IMR-90 (cell line): ENCODE measurements at regions not wholly inside any gene's neighbourhood (a gene's known extent, or its start where the extent isn't known, plus 50 kb on each side); places are given as distances from the start of the nearest gene placed in this dataset.

Experiments used
- ATAC-seq: fragments of 200-7000 bp; cut with Tn5 transposase; 2 replicates; pipeline ENCODE4 v1.9.1; 2020; ENCODE audit warnings: low read depth, mild to moderate bottlenecking, moderate library complexity
- BruUV-seq: library from RNA; stranded (reverse); fragments of 400-500 nt; replicated peaks from 2 replicates; lab custom pipeline; 2021; lab: Mats Ljungman, UMichigan
- CTCF ChIA-PET: fragments of 300-600 bp; formaldehyde crosslinking; extraction: SDS; loops from one replicate; lab custom pipeline; 2021; ENCODE audit warnings: antibody characterized with exemption; lab: Yijun Ruan, JAX
- POLR2A ChIA-PET: fragments of 300-600 bp; sonication (Branson Sonifier 250); formaldehyde crosslinking; loops from one replicate; lab custom pipeline; 2022; ENCODE audit warnings: antibody characterized with exemption; ENCODE audit not compliant: unreplicated experiment; lab: Charles Lee
- DNase-seq: peaks from one replicate; pipeline ENCODE4 v3.0.0; 2013
- H2AFZ ChIP-seq: replicated peaks from 2 replicates; pipeline ENCODE3; 2013; ENCODE audit warnings: low read length, mild to moderate bottlenecking; ENCODE audit not compliant: poor library complexity
- H2AK5ac ChIP-seq: 2 replicates; pipeline ENCODE4 v1.6.1; 2013; ENCODE audit warnings: low read depth, low read length, inconsistent platforms
- H2AK9ac ChIP-seq: replicated peaks from 2 replicates; pipeline ENCODE3; 2013; ENCODE audit warnings: mild to moderate bottlenecking, low read depth, low read length, moderate library complexity; ENCODE audit not compliant: poor library complexity
- H2BK120ac ChIP-seq: 2 replicates; pipeline ENCODE4 v1.6.1; 2013; ENCODE audit warnings: low read depth, low read length, inconsistent platforms
- H2BK15ac ChIP-seq: 3 replicates; pipeline ENCODE4 v1.6.1; 2013; ENCODE audit warnings: low read depth, low read length, inconsistent platforms
- H2BK20ac ChIP-seq: 2 replicates; pipeline ENCODE4 v1.6.1; 2013; ENCODE audit warnings: low read depth, mild to moderate bottlenecking, inconsistent platforms, low read length, moderate library complexity
- H2BK5ac ChIP-seq: 2 replicates; pipeline ENCODE4 v1.6.1; 2013; ENCODE audit warnings: mild to moderate bottlenecking, low read depth, low read length, inconsistent platforms; ENCODE audit not compliant: poor library complexity, severe bottlenecking
- H3K14ac ChIP-seq: replicated peaks from 2 replicates; pipeline ENCODE4 v1.6.1; 2013; ENCODE audit warnings: low read depth, low read length, inconsistent platforms
- H3K18ac ChIP-seq: 2 replicates; pipeline ENCODE4 v1.6.1; 2013; ENCODE audit warnings: low read depth, low read length, control low read depth
- H3K23ac ChIP-seq: 2 replicates; pipeline ENCODE4 v1.6.1; 2013; ENCODE audit warnings: low read depth, low read length, inconsistent platforms
- H3K27ac ChIP-seq: 2 replicates; pipeline ENCODE4 v1.5.1; 2013; ENCODE audit warnings: mild to moderate bottlenecking, control low read depth, low read length; ENCODE audit not compliant: insufficient read depth
- H3K27me3 ChIP-seq: 2 replicates; pipeline ENCODE4 v1.6.1; 2013; ENCODE audit warnings: low read length; ENCODE audit not compliant: control insufficient read depth, insufficient read depth
- H3K36me3 ChIP-seq: 2 replicates; pipeline ENCODE4 v1.6.1; 2013; ENCODE audit warnings: low read length, mixed read lengths; ENCODE audit not compliant: control insufficient read depth, insufficient read depth
- H3K4ac ChIP-seq: 2 replicates; pipeline ENCODE4 v1.6.1; 2013; ENCODE audit warnings: low read depth, low read length, inconsistent platforms
- H3K4me1 ChIP-seq: 2 replicates; pipeline ENCODE4 v1.6.1; 2013; ENCODE audit warnings: low read length, mixed read lengths; ENCODE audit not compliant: control insufficient read depth, insufficient read depth
- H3K4me2 ChIP-seq: 2 replicates; pipeline ENCODE4 v1.6.1; 2013; ENCODE audit warnings: low read depth, mild to moderate bottlenecking, control low read depth, low read length, moderate library complexity
- H3K4me3 ChIP-seq: 2 replicates; pipeline ENCODE4 v1.5.1; 2013; ENCODE audit warnings: low read depth, mild to moderate bottlenecking, control low read depth, low read length, moderate library complexity; ENCODE audit not compliant: insufficient read depth
- H3K56ac ChIP-seq: 2 replicates; pipeline ENCODE4 v1.6.1; 2013; ENCODE audit warnings: low read length, inconsistent platforms; ENCODE audit not compliant: insufficient read depth; ENCODE audit errors: extremely low read depth
- H3K79me1 ChIP-seq, 2 experiments: 2 replicates each; pipeline ENCODE4 v1.6.1; 2013; ENCODE audit warnings: low read length in 2 of 2, inconsistent platforms in 1 of 2, low read depth in 1 of 2
- H3K9ac ChIP-seq: 2 replicates; pipeline ENCODE4 v1.6.1; 2013; ENCODE audit warnings: low read depth, low read length, control low read depth
- H3K9me1 ChIP-seq: 2 replicates; pipeline ENCODE4 v1.6.1; 2013; ENCODE audit warnings: low read length, inconsistent platforms; ENCODE audit not compliant: insufficient read depth
- H3K9me3 ChIP-seq: 2 replicates; pipeline ENCODE4 v1.6.1; 2013; ENCODE audit warnings: low read length; ENCODE audit not compliant: control insufficient read depth, insufficient read depth
- H4K20me1 ChIP-seq: 2 replicates; pipeline ENCODE4 v1.6.1; 2013; ENCODE audit warnings: low read length, inconsistent platforms; ENCODE audit not compliant: insufficient read depth
- H4K5ac ChIP-seq: 2 replicates; pipeline ENCODE4 v1.6.1; 2013; ENCODE audit warnings: mild to moderate bottlenecking, low read depth, low read length, control low read depth
- H4K8ac ChIP-seq, 2 experiments: 2 replicates each; pipeline ENCODE4 v1.6.1; 2013; ENCODE audit warnings: low read depth in 2 of 2, low read length in 2 of 2, control low read depth in 1 of 2, inconsistent platforms in 1 of 2
- H4K91ac ChIP-seq: 2 replicates; pipeline ENCODE4 v1.6.1; 2013; ENCODE audit warnings: low read depth, low read length, inconsistent platforms; ENCODE audit not compliant: insufficient read depth
- BHLHE40 ChIP-seq: fragments of 150-350 bp; IDR thresholded peaks from 2 replicates; pipeline ENCODE4 v1.6.1; 2016; ENCODE audit warnings: mild to moderate bottlenecking, low read depth, low read length
- CEBPB ChIP-seq: IDR thresholded peaks from 2 replicates; pipeline ENCODE4 v1.6.1; 2012; ENCODE audit warnings: low read depth, low read length, improper control_type of control experiment
- CHD1 ChIP-seq: IDR thresholded peaks from 2 replicates; pipeline ENCODE4 v1.6.1; 2012; ENCODE audit warnings: low read depth, low read length, improper control_type of control experiment
- POLR2A ChIP-seq: IDR thresholded peaks from 2 replicates; pipeline ENCODE4 v1.6.1; 2012; ENCODE audit warnings: mild to moderate bottlenecking, low read depth, low read length
- RCOR1 ChIP-seq: IDR thresholded peaks from 2 replicates; pipeline ENCODE4 v1.6.1; 2012; ENCODE audit warnings: mild to moderate bottlenecking, low read length, improper control_type of control experiment; ENCODE audit not compliant: insufficient replicate concordance
- RFX5 ChIP-seq: IDR thresholded peaks from 2 replicates; pipeline ENCODE4 v1.8.0; 2012; ENCODE audit warnings: low read depth, mild to moderate bottlenecking, low read length, moderate library complexity
- WGBS, 2 experiments: methylation state at CpG; one replicate each; pipeline versions ENCODE4 v1.1.5 to v1.1.7; 2013; ENCODE audit warnings: missing lambda C conversion rate in 2 of 2; ENCODE audit not compliant: insufficient read length in 1 of 2; ENCODE audit errors: extremely low coverage in 2 of 2; 5-methylcytosine and 5-hydroxymethylcytosine counted together
- dilution Hi-C: fragments of 300-500 bp; cut with HindIII; formaldehyde crosslinking; loops from one replicate; pipeline ENCODE4 v1.14.3; 2018; ENCODE audit warnings: low sequenced_read_pairs; ENCODE audit not compliant: unreplicated experiment
- in situ Hi-C: fragments of 300-500 bp; cut with MboI; formaldehyde crosslinking; loops from 3 replicates; pipeline ENCODE4 v1.14.3; 2019; ENCODE audit warnings: low sequenced_read_pairs, inconsistent platforms, mixed read lengths
- intact Hi-C: fragments of 100-400 bp; cut with micrococcal nuclease; formaldehyde crosslinking; loops from 2 replicates; pipeline ENCODE4 v1.10.0; 2022
- TF ChIP-seq, protein P1 (sequence below): conservative IDR thresholded peaks from 2 replicates; pipeline ENCODE4 v1.5.1; 2012; ENCODE audit warnings: mild to moderate bottlenecking, low read depth, low read length, improper control_type of control experiment
- TF ChIP-seq, protein P2 (sequence below): fragments of 150-350 bp; IDR thresholded peaks from 2 replicates; pipeline ENCODE4 v1.6.1; 2017; ENCODE audit warnings: mild to moderate bottlenecking, antibody characterized with exemption, low read length, low read depth
- TF ChIP-seq, protein P3 (sequence below): fragments of 150-350 bp; IDR thresholded peaks from 2 replicates; pipeline ENCODE4 v1.6.1; 2016; ENCODE audit warnings: low read depth, mild to moderate bottlenecking, low read length, moderate library complexity, borderline replicate concordance

DNA sequence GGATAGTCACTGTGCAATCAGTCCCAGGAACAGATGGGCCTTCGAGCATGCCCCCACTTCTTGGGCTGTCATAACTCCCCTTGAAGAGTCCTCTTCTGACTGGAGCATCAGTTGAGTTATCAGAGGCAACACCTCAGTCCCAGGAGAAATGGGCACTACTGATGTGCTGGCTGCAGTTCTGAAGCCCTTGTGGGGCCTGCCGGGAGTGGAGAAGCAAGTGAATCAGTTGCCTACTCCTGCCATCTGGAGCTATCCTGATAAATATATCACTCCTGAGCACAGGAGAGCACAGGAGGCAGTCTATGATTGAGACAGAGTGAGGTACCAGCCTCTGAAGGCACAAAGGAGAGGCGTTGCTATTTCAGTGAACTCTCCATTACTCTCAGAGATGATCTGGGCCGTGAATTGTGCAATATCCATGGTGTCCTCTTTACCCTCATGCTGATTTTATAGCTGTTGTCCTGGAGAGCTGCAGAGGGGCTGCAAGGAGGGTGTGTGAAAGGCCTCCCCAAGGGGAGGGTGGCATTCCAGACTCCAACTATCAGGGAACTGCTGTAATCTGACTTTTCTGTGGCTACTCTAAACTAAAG is 344.2 kb upstream of the ROPN1 start:
- no peaks in the 10 kb centered on the region for H3K4me1 ChIP-seq
- no peak overlapping the region for H2BK15ac ChIP-seq
- DNase-seq (no peak), ATAC-seq (no peak)
- H3K36me3 ChIP-seq: no peaks in the 10 kb centered on the region; the same call in 1 of the 2 replicates
- H4K5ac ChIP-seq: no peak overlapping the region
- H2BK120ac ChIP-seq: no peak overlapping the region
- H4K20me1 ChIP-seq: no peaks in the 10 kb centered on the region
- dilution Hi-C loops (no loop called here), in situ Hi-C loops (no loop called here), intact Hi-C loops (no loop called here)
- no peak overlapping the region for H3K4ac ChIP-seq
- H3K27me3 ChIP-seq: peaks cover 1% of the 10 kb centered on the region; the same call in 1 of the 2 replicates
- H3K79me1 ChIP-seq: no peaks in the 10 kb centered on the region
- no peak overlapping the region for H3K14ac ChIP-seq
- H3K23ac ChIP-seq: no peak overlapping the region
- no peak for TF ChIP-seq RCOR1
- no peak for TF ChIP-seq POLR2A
- TF ChIP-seq CHD1: no peak
- TF ChIP-seq, protein P1, sequence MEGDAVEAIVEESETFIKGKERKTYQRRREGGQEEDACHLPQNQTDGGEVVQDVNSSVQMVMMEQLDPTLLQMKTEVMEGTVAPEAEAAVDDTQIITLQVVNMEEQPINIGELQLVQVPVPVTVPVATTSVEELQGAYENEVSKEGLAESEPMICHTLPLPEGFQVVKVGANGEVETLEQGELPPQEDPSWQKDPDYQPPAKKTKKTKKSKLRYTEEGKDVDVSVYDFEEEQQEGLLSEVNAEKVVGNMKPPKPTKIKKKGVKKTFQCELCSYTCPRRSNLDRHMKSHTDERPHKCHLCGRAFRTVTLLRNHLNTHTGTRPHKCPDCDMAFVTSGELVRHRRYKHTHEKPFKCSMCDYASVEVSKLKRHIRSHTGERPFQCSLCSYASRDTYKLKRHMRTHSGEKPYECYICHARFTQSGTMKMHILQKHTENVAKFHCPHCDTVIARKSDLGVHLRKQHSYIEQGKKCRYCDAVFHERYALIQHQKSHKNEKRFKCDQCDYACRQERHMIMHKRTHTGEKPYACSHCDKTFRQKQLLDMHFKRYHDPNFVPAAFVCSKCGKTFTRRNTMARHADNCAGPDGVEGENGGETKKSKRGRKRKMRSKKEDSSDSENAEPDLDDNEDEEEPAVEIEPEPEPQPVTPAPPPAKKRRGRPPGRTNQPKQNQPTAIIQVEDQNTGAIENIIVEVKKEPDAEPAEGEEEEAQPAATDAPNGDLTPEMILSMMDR: no peak
- TF ChIP-seq RFX5: no peak
- TF ChIP-seq, protein P2, sequence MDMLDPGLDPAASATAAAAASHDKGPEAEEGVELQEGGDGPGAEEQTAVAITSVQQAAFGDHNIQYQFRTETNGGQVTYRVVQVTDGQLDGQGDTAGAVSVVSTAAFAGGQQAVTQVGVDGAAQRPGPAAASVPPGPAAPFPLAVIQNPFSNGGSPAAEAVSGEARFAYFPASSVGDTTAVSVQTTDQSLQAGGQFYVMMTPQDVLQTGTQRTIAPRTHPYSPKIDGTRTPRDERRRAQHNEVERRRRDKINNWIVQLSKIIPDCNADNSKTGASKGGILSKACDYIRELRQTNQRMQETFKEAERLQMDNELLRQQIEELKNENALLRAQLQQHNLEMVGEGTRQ: no peak
- TF ChIP-seq CEBPB: peak; percentile 68
- TF ChIP-seq, protein P3, sequence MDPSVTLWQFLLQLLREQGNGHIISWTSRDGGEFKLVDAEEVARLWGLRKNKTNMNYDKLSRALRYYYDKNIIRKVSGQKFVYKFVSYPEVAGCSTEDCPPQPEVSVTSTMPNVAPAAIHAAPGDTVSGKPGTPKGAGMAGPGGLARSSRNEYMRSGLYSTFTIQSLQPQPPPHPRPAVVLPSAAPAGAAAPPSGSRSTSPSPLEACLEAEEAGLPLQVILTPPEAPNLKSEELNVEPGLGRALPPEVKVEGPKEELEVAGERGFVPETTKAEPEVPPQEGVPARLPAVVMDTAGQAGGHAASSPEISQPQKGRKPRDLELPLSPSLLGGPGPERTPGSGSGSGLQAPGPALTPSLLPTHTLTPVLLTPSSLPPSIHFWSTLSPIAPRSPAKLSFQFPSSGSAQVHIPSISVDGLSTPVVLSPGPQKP: no peak
- no peak for TF ChIP-seq BHLHE40
- H3K4me2 ChIP-seq: no peak overlapping the region
- H3K18ac ChIP-seq: no peak overlapping the region
- no peak overlapping the region for H4K8ac ChIP-seq
- no peak overlapping the region for H3K27ac ChIP-seq
- no peak overlapping the region for H2AK9ac ChIP-seq
- no peak overlapping the region for H3K4me3 ChIP-seq
- H2BK5ac ChIP-seq: no peak overlapping the region
- no peaks in the 10 kb centered on the region for H3K9me3 ChIP-seq
- H4K91ac ChIP-seq: no peak overlapping the region
- BruUV-seq: no TSS peak
- no peak overlapping the region for H2BK20ac ChIP-seq
- no peak overlapping the region for H3K56ac ChIP-seq
- ChIA-PET CTCF (no interaction called here), POLR2A (no interaction called here)
- H3K9ac ChIP-seq: no peak overlapping the region
- WGBS, 2 experiments: 40% methylated on average over 1 of the region's 4 CpGs; no CpG with 5 or more reads in 1 of the 2 experiments
- no peak overlapping the region for H2AFZ ChIP-seq
- H3K9me1 ChIP-seq: no peaks in the 10 kb centered on the region
- no peak overlapping the region for H2AK5ac ChIP-seq
